ENCODE measurements at regions not wholly inside any gene's neighbourhood (a gene's known extent, or its start where the extent isn't known, plus 50 kb on each side); places are given as distances from the start of the nearest gene placed in this dataset.

DNA sequence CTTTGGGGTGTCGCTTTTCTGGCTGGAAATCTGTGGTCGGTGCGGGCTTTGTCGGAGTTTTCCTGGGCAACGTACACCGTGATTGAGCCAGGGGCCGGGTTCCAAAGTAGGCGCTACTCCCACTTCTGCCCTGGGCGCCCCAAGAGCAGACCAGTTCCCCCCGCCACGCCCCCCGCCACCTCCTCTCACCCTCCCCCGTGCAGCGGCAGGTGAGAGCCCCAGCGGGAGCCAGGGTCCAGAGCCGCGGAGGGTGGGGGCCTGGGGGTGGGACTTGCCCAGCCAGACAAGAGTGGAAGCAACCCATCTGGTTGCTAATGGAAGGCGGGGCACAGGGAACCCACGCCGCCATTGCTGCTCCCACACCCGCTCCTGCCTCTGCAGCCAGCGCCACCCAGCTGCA lies 2195.9 kb downstream of the PCDH9 start:
- no peaks in the 10 kb centered on the region for H3K79me2 ChIP-seq (ENCODE audit: control insufficient read depth, insufficient read depth, low read length)
- ChIA-PET RAD21 (ENCODE audit: unreplicated experiment) (no interaction called here), SMC1A (ENCODE audit: uncharacterized antibody, unreplicated experiment) (no interaction called here), CTCF (no interaction called here), POLR2A (no interaction called here)
- DNase-seq (ENCODE audit: low read depth, low spot score): no peak
- H3K9ac ChIP-seq (ENCODE audit: control insufficient read depth, insufficient read depth, low read length): no peak overlapping the region
- intact Hi-C loops (cut with micrococcal nuclease; ENCODE audit: unreplicated experiment): no loop called here
- H4K20me1 ChIP-seq (ENCODE audit: control insufficient read depth, insufficient read depth): no peaks in the 10 kb centered on the region
- in situ Hi-C loops (cut with MboI): no loop called here
- H3K4me1 ChIP-seq (ENCODE audit: control insufficient read depth, insufficient read depth, low read length): no peaks in the 10 kb centered on the region
- no peak overlapping the region for H2AFZ ChIP-seq (ENCODE audit: control insufficient read depth, low read depth, low read length)
- no peak overlapping the region for H3K27ac ChIP-seq (ENCODE audit: control insufficient read depth, insufficient read depth)
- no peak for FAIRE-seq
- ATAC-seq: no peak
- TF ChIP-seq NR2C2 (IDR thresholded peaks at IDR 0.05; ENCODE audit: borderline replicate concordance, control insufficient read depth, insufficient read length, low read depth) (no peak), USF2 (IDR thresholded peaks at IDR 0.05; ENCODE audit: borderline replicate concordance, low read depth, low read length) (no peak), MTA2 (IDR thresholded peaks at IDR 0.05; ENCODE audit: low read depth) (no peak), ZNF24 (IDR thresholded peaks at IDR 0.05) (no peak), ZBTB40 (IDR thresholded peaks at IDR 0.05; ENCODE audit: borderline replicate concordance) (no peak), RUNX3 (IDR thresholded peaks at IDR 0.05; ENCODE audit: low read length) (no peak), IRF5 (IDR thresholded peaks at IDR 0.05; ENCODE audit: borderline replicate concordance) (no peak), REST (IDR thresholded peaks at IDR 0.05; ENCODE audit: low read depth, low read length) (no peak), EZH2 (IDR thresholded peaks at IDR 0.05; ENCODE audit: borderline replicate concordance, control insufficient read depth, low read depth, low read length) (no peak), ASH2L (IDR thresholded peaks at IDR 0.05; ENCODE audit: borderline replicate concordance, low read depth) (no peak)
- TF ChIP-seq, protein P1, sequence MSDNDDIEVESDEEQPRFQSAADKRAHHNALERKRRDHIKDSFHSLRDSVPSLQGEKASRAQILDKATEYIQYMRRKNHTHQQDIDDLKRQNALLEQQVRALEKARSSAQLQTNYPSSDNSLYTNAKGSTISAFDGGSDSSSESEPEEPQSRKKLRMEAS (IDR thresholded peaks at IDR 0.05; ENCODE audit: low read depth, low read length): no peak
- no TSS peak for BruUV-seq (replicated peaks)
- 60% methylated on average over 15 of the region's 22 CpGs for WGBS (ENCODE audit: insufficient coverage, insufficient replicate concordance, low lambda C conversion rate, missing lambda C conversion rate)
- H3K9me3 ChIP-seq (replicated peaks; ENCODE audit: control insufficient read depth, insufficient read depth, low read length): no peaks in the 10 kb centered on the region
- H3K27me3 ChIP-seq (replicated peaks in 1 of 2; ENCODE audit: control insufficient read depth in 2 of 2, insufficient read depth in 2 of 2, low read length in 1 of 2): no peaks in the 10 kb centered on the region
- H3K4me3 ChIP-seq: no peak overlapping the region
- H3K4me2 ChIP-seq (ENCODE audit: control insufficient read depth, insufficient read depth): no peak overlapping the region
- H3K36me3 ChIP-seq (ENCODE audit: control insufficient read depth in 2 of 2, insufficient read depth in 2 of 2, low read length in 1 of 2): no peaks in the 10 kb centered on the region
